ENCODE measurements at regions not wholly inside any gene's neighbourhood (a gene's known extent, or its start where the extent isn't known, plus 50 kb on each side); places are given as distances from the start of the nearest gene placed in this dataset.

- no peak for DNase-seq (ENCODE audit: low read depth in 2 of 2, low spot score in 1 of 2)
Measured at GRCh38 chr11:19344661-19345518, 104.1 kb upstream of the E2F8 start.

- DNase-seq (ENCODE audit: low read depth in 2 of 2, low spot score in 1 of 2), result no peak
Measured at GRCh38 chr11:19342036-19342435, 101.3 kb upstream of the E2F8 start.

GRCh38 chr11:19338375-19338774, 97.6 kb upstream of the E2F8 start:
- DNase-seq (ENCODE audit: low read depth in 2 of 2, low spot score in 1 of 2), result no peak

GRCh38 chr11:19337779-19338178, 97.0 kb upstream of the E2F8 start:
- no peak for DNase-seq (ENCODE audit: low read depth in 2 of 2, low spot score in 1 of 2)

- DNase-seq (ENCODE audit: low read depth in 2 of 2, low spot score in 1 of 2), result no peak
Measured at GRCh38 chr11:19336331-19336730, 95.6 kb upstream of the E2F8 start.

GRCh38 chr11:19332476-19332875, 91.7 kb upstream of the E2F8 start:
- no peak for DNase-seq (ENCODE audit: low read depth in 2 of 2, low spot score in 1 of 2)

GRCh38 chr11:19330416-19330815, 89.7 kb upstream of the E2F8 start:
- no peak for DNase-seq (ENCODE audit: low read depth in 2 of 2, low spot score in 1 of 2)

- DNase-seq (ENCODE audit: low read depth in 2 of 2, low spot score in 1 of 2), result no peak
Measured at GRCh38 chr11:19329970-19330369, 89.2 kb upstream of the E2F8 start.

GRCh38 chr11:19328586-19329311, 88.0 kb upstream of the E2F8 start:
- DNase-seq (ENCODE audit: low read depth in 2 of 2, low spot score in 1 of 2), result no peak

GRCh38 chr11:19327280-19327679, 86.5 kb upstream of the E2F8 start:
- DNase-seq (ENCODE audit: low read depth in 2 of 2, low spot score in 1 of 2), result no peak

- DNase-seq (ENCODE audit: low read depth in 2 of 2, low spot score in 1 of 2), result no peak
Measured at GRCh38 chr11:19326499-19326898, 85.8 kb upstream of the E2F8 start.

GRCh38 chr11:19323502-19323901, 82.8 kb upstream of the E2F8 start:
- DNase-seq (ENCODE audit: low read depth in 2 of 2, low spot score in 1 of 2), result no peak

- no peak for DNase-seq (ENCODE audit: low read depth in 2 of 2, low spot score in 1 of 2)
Measured at GRCh38 chr11:19321351-19321750, 80.6 kb upstream of the E2F8 start.

GRCh38 chr11:19320827-19321226, 80.1 kb upstream of the E2F8 start:
- no peak for DNase-seq (ENCODE audit: low read depth in 2 of 2, low spot score in 1 of 2)

GRCh38 chr11:19316434-19316833, 75.7 kb upstream of the E2F8 start:
- DNase-seq (ENCODE audit: low read depth in 2 of 2, low spot score in 1 of 2), result no peak

- no peak for DNase-seq (ENCODE audit: low read depth in 2 of 2, low spot score in 1 of 2)
Measured at GRCh38 chr11:19315511-19315910, 74.8 kb upstream of the E2F8 start.

GRCh38 chr11:19313140-19313539, 72.4 kb upstream of the E2F8 start:
- DNase-seq (ENCODE audit: low read depth in 2 of 2, low spot score in 1 of 2), result no peak

- peak in 1 of 2 donors; percentile 7 for DNase-seq (ENCODE audit: low read depth in 2 of 2, low spot score in 1 of 2)
Measured at GRCh38 chr11:19311308-19312030, 70.7 kb upstream of the E2F8 start.

GRCh38 chr11:19307498-19307897, 66.8 kb upstream of the E2F8 start:
- DNase-seq (ENCODE audit: low read depth in 2 of 2, low spot score in 1 of 2), result no peak

- no peak for DNase-seq (ENCODE audit: low read depth in 2 of 2, low spot score in 1 of 2)
Measured at GRCh38 chr11:19306179-19306944, 65.6 kb upstream of the E2F8 start.

GRCh38 chr11:19301361-19301760, 60.6 kb upstream of the E2F8 start:
- no peak for DNase-seq (ENCODE audit: low read depth in 2 of 2, low spot score in 1 of 2)
